ENCODE measurements at regions not wholly inside any gene's neighbourhood (a gene's known extent, or its start where the extent isn't known, plus 50 kb on each side); places are given as distances from the start of the nearest gene placed in this dataset.
"Not testable (repeated sequence)": the region's sequence is repeated elsewhere in the genome, so short reads cannot be mapped to it uniquely, and the experiment has no call there.

DNA sequence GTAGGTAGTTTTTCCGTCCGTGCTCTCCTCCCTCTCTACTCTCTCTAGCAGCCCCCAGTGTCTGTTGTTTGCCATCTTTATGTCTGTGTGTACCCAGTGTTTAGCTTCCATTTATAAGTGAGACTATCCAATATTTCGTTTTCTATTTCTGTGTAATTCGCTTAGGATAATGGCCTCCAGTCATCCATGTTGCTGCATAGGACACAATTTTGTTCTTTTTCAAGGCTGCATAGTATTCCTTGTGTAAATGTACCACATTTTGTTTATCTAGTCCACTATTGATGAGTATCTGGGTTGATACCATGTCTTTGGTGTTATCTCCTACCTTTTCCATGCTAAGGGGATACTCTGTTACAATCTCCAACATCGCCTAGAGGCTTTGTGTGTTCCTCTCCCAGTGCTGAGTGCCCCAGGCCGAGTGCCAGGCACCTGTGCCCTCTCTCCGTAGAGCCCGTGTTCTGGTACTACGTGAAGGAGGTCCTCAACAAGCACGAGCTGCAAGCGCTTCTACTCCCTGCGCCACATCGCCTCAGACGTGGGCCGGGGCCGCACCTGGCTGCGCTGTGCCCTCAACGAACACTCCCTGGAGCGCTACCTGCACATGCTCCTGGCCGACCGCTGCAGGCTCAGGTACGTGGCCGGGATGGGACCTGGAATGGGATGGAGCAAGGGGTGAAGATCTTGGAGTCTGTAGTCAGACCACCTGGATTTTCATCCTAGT is 51.0 kb downstream of the NPIPB11 start:
- DNase-seq, result not testable (repeated sequence)

DNA sequence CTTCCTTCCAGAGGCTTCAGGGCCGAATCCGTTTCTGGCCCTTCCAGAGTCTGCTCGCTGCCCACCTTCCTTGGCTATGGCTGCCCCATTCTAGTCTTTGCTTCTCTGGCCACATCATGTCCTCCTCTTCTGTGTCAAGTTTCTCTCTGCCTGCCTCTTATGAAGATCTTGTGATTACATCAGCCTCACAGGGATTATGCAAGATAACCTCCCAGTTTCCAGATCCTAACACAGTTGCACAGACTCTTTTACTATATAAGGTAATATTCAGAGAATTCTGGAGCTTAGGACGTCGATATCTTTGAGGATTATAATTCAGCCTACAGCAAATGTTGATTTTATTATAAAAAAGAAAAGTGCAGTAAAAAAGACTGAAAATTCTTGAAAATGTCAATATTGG is 52.1 kb downstream of the NPIPB11 start:
- DNase-seq, result not testable (repeated sequence)

DNA sequence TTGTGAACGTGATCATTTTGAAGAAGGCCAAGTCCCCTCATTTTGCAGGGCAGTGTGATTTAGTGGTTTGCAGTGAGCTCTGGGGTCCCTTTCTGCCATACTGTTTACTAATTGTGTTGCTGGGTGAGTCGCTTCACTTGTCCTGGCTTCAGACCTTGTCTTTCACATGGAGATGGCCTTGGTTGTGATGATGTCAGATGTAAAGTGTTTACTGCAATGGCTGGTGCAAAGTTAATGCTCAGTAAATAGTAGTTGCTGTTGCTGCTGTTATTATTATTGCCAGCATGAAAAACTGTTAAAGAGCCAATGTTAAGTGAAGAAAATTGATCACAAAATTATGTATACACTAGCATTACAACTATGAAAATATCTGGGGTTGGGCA is 53.9 kb downstream of the NPIPB11 start:
- DNase-seq, result not testable (repeated sequence)

DNA sequence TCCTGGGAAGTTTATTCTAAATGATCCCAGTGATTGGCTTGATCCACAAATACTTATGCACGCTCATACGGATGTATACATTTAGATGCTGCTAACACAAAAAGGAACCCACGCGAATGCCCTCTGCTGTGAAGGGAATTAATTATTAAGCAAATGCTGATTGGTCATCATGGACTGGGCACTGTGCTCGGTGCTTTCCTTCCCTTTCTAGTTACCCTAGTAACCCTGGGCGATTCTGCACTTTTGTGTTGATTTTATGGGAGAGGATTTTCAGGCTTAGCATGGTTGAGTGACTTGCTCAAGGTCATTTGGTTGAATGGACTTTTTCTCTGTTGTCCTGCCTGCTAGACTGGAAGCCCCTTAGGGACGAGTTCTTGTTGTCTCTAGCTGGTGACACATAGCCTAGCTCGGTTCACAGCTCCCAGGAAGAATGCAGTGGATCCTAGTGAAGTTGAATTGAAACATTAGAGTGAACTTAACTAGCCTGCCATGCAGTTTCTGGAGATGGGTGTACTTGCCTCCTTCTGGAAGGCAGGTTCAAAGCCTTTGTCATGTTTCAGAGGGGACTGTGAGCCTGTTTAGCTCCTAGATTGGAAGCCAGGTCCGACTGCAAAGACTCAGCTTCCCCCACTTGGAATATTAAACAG is 54.4 kb downstream of the NPIPB11 start:
- DNase-seq, result not testable (repeated sequence)

DNA sequence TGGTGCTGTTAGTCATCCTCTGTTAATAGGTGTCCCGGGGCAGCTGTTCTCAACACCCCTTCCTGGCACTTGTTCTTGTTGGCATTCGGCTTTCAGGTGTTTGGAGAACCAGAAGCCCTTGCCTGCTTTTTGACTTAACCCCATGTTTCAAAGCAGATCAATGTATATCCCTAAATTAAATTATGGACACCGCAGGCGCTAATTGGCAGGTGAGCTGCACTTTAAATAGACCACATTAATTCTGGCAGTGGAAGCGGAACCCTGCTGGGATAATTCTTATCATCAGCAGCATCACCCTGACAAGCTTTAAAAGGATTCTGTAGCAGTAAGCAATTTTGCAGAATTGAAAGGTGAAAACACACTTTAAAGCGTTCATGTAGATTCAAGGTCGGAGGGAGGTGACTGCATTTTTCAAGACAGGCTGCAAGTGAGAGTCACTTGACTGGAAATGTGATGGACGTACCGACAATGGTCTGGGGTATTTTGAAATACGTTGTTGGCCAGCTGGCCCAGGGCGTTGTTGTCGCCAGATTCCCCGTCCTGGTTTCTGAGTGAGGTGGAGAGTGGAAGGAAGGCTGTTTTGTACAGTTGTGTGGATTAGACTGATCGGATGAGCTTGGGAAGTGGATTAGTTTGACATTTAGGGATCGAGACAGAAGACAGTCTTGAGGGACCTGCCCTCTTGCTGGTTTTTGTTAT is 55.1 kb downstream of the NPIPB11 start:
- DNase-seq, result not testable (repeated sequence)

DNA sequence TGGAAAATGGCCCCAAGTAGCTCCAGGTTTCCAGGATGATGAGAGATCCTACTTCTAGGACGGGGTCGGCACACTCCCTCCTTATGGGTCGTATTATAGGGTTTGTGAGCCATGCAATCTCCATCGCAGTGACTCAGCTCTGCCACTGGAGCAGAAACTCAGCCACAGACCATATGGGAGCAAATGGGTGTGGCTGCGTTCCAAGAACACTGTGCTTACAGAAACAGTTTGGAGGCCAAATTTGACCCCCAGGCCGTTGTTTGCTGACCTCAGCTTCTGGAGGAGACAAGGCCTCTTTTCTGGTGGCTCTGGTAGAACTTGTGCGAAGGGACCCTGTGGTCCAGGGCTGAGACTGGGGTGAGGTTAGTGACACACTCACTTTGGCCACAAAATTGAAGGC is 56.5 kb downstream of the NPIPB11 start:
- not testable (repeated sequence) for DNase-seq

DNA sequence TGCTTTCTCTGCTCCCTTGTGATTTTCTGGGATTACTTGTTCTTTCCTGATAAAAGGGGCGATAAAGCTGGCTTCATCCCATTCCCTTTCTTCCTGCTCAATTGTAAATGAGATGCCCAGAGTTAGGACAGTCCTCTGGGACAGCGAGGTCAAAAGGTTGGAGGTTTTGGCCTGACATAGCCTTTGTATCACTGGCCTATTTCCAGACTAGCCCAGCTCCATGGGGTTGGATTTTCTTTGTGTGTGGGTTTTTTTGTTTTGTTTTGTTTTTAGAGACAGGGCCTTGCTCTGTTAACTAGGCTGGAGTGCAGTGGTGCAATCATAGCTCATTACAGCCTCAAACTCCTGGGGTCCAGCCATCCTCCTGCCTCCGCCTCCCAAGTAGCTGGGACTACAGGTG is 57.8 kb downstream of the NPIPB11 start:
- DNase-seq, result not testable (repeated sequence)

DNA sequence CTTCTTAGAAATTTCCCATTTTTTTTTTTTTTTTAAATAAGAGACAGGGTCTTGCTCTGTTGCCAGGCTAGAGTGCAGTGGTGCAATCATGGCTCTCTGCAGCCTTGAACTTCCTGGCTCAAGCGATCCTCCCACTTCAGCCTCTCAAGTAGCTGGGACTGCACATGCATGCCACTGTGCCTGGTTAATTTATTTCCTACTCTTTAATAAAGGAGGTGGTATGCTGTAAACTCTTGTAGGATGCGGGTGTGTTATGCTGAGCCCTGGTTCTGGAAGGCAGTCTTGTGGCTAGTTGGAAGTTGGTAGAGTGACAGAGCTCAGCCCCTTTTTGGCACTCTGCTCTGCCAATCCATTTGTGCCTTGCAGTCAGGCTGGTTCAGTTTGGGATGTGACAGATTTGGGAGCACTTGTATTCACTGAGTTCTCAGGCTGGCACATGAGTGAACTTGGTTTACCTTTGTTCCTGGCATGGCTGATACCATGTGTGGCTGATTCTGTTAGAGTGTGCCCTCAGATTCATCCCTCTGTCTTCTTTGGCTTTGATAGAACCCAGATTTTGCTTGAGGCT is 58.3 kb downstream of the NPIPB11 start:
- not testable (repeated sequence) for DNase-seq

DNA sequence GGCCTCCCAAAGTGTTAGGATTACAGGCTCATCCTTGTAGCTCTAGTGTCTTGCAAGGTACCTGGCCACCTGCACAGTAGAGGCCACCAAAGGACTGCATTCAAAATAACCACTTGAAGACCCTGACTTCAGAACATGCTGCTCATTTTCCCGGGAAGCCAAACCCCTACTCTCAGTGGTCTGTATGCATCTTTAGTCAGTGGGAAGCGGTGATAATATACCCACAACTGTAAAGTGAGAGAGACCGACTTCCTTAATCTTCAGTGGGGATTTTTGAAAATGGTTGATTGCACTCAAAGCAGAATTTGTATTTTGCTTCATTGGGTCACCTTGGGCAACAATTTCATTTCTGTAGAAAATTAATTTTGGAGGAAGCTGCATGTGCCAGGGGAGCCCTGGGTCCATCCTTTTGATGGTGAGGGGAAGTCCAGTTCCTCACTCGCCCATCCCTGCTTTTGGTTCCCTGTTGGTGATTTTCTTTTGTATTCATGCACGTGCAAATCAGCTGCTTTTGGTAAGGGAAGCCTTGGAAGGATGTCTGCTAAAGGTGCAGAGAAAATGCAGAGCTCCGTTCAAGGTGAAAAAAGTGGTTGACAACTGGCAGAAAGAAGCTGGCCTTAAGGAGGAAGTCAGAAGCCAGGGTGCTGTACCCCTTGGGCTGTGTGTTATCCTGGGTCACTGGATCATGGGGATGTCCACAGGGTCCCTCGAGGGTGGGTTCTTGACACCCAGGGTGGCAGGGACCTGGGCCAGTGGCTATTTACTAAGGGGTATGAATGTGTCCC is 59.5 kb downstream of the NPIPB11 start:
- not testable (repeated sequence) for DNase-seq

DNA sequence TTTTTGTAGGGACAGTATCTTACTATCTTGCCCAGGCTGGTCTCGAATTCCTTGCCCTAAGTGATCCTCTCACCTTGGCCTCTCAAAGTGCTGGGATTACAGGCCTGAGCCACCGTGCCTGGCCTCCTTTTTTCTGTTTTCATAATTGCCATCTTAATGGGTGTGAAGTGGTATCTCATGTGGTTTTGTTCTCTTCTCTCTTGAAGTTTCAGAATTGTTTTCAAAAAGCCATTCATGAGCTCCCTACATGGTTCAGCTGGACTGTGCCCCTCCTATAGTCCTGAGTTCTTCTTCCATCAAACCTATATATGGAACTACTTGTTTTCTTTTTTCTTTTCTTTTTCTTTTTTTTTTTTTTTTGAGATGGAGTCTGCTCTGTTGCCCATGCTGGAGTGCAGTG is 60.3 kb downstream of the NPIPB11 start:
- DNase-seq, result not testable (repeated sequence)

DNA sequence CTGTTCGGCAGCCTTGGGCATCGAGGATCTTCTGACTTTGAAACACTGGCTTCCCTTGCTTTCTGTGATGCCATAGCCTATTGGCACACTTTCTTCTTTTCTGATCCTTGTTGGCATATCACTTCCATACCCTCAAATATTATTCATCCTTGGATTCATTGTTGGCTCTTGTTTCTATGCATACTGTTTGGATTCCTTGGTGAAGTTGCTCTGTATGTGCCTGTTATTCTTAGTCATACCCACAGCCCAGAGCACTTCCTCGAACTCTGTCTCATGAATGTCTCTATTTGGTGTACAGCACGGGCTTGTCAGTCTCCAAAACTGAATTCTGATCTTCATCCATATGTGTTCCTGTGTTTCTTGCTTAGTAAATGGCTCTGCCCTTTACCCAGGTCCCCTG is 63.6 kb downstream of the NPIPB11 start:
- DNase-seq, result not testable (repeated sequence)

DNA sequence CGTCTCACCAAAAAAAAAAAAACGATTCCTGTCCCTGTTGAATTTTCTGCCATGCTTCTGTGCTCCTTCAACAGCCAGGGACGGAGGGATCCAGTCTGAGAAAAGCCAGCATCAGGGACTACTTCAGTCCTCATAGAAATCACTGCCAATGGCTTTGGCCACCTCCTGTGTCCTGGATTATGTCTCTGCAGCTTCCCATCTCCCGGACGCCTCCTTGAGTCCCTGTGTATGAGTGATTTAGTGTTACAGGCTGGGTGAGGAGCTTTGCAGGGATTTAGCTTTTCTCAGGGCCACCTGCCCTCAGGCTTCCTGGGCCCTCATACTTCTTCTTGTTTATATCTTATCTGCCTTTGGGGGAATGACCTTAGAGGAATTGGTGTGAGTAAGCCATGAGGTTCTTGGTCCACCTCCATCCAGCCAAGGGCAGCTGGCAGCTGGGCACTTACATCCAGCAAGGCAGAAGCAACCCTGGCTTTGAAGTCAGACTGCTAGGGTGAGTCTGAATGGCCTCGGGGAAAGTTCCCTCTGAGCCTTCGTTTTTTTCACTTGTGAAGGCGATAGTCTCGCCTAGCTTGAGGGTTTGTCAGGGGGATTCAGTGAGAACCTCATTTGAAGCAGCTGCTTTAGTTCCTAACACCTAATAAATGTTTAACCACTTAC is 65.6 kb downstream of the NPIPB11 start:
- DNase-seq, result not testable (repeated sequence)

DNA sequence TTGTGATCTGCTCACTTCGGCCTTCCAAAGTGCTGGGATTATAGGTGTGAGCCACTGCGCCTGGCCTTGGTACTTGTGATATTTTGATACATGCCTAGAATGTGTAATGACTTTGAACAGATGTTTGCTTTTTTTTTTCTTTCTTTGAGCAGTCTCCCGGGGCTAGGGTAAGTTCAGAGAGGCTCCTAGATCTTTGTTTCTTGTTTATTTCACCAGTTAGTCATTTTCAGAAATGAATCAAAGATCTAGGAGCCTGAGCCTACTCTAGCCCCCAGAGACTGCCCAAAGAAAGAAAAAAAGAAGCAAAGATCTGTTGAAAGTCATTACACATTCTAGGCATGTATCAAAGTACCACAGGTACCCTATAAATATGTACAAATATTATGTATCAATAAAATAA is 66.3 kb downstream of the NPIPB11 start:
- DNase-seq, result not testable (repeated sequence)

DNA sequence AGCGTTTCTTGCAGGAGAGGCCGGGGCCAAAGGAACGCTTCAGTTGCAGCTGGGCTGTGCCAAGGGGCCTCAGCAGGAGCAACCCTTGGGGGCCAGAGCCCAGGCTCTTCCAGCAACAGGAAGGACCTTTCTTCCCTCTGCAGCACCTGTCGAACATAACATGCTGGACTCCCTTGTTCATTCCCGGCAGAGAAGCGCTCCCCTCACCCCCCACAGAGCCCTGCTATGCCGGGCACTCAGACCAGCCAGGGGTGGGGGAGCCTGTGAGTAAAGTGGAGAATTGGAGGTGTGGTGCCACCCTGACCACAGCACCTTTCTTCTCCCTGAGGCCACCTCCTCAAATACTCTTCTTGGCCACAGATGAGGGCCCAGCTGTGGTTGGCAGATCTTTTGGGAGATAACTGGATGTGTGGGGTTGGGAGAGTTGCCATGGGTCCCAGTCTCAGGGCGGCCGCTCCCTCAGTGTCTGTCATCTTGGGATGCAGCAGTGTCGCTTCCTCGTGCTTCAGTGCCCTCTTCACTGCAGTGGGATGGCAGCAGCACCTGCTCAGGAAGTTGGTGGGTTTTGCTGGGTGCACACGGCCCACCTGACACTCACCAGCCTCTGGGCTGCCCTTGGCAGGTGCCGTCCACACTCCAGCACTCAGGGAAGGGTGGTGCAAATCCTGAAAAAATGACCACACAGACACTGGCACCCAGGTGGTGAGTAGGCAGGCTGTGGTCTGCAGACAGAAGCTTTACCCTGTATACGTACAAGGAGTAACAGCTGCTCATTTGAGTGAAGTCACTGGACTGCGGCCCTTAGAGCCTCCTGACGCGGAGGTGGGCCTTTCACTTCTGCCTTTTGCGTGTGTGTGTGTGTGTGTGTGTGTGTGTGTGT is 67.5 kb downstream of the NPIPB11 start:
- DNase-seq, result not testable (repeated sequence)

DNA sequence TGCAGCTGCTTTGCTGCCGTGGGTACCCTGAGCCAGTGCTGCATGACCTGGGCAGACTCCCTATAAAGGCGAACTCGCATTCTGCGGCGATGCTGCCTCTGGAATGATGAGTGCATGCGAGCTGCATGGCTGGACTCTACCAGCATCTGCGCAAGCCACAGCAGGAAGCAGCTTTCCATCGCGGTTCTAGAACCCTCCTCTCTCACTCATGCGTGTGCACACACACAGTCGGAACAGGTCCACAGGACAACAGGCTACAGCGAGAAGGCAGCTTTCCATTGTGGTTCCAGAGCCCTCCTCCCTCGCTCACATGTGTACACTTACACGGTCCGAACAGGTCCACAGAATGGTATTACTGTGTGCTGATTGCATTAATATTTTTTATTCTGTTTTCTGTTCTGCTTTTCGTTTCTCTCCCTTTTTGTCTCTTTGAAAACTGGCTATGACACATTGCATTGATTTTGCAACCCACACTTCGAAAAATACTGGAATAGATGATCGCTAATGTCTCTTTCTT is 69.1 kb downstream of the NPIPB11 start:
- not testable (repeated sequence) for DNase-seq

DNA sequence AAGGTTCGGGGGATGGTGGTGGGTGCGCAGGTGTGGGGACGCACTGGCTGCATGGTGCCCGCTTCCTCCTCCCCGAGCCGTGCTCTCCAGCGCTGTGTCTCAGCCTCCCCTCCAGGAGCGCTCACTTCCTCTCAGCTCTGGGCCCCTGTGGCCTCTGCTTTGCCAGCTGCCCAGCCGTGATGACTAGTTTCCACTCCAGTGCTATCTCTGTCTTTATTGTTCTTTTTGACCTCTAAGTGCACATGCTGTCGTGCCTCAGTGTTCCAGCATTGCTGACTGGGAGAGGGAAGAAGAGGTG is 71.0 kb downstream of the NPIPB11 start:
- not testable (repeated sequence) for DNase-seq

DNA sequence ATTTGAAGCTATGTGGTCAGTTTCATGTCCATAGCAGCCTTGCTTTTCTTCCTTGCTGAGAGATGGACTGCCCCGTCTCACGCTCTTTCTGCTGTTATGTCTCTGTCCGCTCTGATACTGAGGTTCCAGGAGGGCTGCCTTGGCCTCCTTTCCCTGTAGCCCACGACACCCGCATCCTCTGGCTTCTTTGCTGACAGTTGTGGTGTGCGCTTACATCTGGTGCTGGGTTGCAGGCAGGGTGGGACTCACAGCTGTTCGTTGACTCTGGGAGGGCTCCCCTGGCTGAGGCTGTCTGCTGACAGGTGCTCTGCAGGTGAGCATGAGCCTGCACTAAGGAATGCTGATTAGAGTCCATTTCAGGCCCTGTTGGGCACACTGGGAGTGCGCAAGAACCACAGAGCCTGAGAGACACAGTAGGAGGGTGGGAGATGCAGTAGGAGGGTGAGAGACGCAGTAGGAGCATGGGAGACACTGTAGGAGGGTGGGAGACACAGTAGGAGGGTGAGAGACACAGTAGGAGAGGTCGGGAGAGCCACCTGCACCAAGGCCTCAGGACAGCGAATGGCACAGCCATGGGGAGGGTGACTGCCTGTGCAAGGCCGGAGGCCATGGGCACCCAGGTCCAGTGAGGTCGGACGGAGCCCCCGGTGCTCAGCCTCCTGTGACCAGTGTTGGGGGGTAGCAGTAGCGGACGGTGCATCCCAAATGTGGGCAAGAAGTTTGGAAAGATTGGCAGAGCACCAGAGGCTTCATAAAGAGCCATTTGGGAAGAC is 71.5 kb downstream of the NPIPB11 start:
- not testable (repeated sequence) for DNase-seq

DNA sequence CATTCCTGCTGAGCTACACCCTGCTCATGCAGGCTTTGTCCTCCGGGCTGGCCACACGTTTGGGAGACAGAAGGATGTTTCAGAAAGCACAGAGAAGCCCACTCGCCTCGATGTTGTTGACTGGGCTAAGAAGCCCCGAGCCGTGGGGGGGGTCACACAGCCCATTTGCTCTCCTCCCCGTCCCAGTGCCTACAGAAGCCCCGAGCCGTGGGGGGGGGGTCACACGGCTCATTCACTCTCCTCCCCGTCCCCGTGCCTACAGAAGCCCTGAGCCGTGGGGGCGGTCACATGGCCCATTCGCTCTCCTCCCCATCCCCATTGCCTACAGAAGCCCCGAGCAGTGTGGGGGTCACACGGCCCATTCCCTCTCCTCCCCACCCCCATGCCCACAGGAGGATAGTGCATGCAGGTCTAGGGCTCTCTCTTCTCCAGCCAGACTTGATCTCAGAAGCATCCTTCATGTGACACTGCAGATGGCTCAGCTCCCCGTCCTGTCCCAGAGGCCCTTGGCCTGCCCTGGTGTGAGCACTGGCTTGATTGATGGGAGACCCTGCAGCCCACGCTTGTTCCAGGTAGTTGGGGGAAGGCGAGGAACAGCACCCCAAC is 72.9 kb downstream of the NPIPB11 start:
- not testable (repeated sequence) for DNase-seq

DNA sequence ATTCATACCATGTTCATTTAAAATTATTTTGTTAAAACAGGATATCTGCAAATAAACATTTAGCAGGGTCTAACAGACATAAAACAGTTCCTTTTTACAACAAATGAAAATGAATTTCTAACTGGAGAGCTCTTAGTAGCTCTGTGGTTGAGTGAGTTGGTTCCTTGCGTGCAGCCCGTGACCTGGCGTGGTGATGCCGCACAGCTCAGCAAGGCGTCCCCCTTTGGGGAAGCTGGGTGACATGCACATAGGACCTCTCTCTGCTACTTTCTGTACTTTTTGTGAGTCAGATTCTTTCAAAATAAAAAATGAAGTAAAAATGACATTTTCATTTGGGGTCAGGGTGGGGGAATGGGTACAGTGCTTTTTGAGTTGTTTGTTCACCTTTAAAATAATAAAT is 75.9 kb downstream of the NPIPB11 start:
- DNase-seq, result not testable (repeated sequence)

DNA sequence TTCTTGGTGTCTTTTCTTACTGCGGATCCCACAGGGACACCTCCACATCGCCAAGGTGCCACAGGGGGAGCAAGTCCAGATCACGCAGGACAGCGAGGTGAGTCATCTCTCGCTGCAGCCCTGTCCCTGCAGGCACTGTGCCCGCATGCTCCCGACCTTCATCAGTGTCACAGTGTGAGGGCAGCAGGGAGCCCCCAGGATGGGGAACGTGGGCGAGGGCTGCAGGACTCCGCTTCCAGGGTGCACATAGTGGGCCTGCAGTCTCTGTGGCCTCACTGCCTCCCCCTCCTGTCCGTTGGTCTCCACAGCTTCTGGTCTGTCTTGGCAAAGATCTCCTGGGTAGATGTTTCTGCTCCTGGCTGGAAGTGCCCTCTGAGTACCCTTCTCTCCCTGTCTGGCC is 78.0 kb downstream of the NPIPB11 start:
- DNase-seq, result not testable (repeated sequence)
